ENCODE measurements at regions not wholly inside any gene's neighbourhood (a gene's known extent, or its start where the extent isn't known, plus 50 kb on each side); places are given as distances from the start of the nearest gene placed in this dataset.

DNA sequence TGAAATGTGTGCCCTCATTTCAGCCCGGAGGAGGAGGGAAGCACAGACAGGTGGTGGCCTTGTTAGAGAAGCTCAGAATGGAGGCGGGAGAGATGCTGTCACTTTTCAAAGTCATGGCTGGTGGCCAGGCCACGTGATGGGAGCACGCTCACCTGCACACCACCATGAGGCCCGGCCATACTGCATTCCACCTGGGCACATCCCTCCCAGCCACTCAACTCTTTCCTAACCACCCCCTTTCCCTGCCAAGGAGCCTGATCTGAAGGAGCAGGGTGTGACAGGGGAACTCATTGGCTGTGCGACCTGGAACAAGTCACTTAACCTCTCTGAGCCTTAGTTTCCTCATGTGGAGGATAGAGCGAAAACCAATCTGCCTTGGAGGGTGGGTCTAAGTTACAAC is 364.5 kb downstream of the CTTN start:
- ATAC-seq (no peak), FAIRE-seq (no peak), DNase-seq (ENCODE audit: extremely low read depth in 1 of 4, low spot score in 3 of 4) (no peak)
- intact Hi-C loops (cut with micrococcal nuclease) (no loop called here), in situ Hi-C loops (cut with MboI) (no loop called here)
- BruUV-seq (replicated peaks), result no TSS peak
- WGBS (ENCODE audit: insufficient coverage, low coverage, missing lambda C conversion rate), result 4% methylated on average over 7 of the region's 7 CpGs
- Histone ChIP-seq H3K27me3 (ENCODE audit: control insufficient read depth in 2 of 2, insufficient read depth in 2 of 2, low read length in 2 of 2) (peaks cover 0 to 9% of the 10 kb centered on the region in 2 experiments; a peak in 3 of 5 replicates), H3K27ac (ENCODE audit: extremely low read depth, low read depth, low read length) (no peak overlapping the region), H4K20me1 (replicated peaks; ENCODE audit: control insufficient read depth, insufficient read depth, low read length) (peaks cover 4% of the 10 kb centered on the region; the same call in 1 of the 2 replicates), H3K9me1 (ENCODE audit: control insufficient read depth, insufficient read depth, low read length) (no peaks in the 10 kb centered on the region), H3K9ac (ENCODE audit: insufficient read depth in 1 of 2, low read depth in 2 of 2, low read length in 2 of 2) (no peak overlapping the region), H3K4me3 (no peak overlapping the region), H3K79me2 (ENCODE audit: control insufficient read depth, insufficient read depth, low read length) (no peaks in the 10 kb centered on the region), H3K36me3 (ENCODE audit: control insufficient read depth, insufficient read depth, low read length) (no peaks in the 10 kb centered on the region), H3K4me2 (ENCODE audit: insufficient read depth, low read length) (no peak overlapping the region), H3K4me1 (replicated peaks in 1 of 2; ENCODE audit: control insufficient read depth in 2 of 2, insufficient read depth in 2 of 2, low read length in 2 of 2) (no peaks in the 10 kb centered on the region), H3K9me3 (replicated peaks; ENCODE audit: control insufficient read depth, insufficient read depth, low read depth, low read length) (no peaks in the 10 kb centered on the region), H2AFZ (ENCODE audit: low read depth, low read length) (no peak overlapping the region)
- ChIA-PET POLR2A (no interaction called here), CTCF (ENCODE audit: low intra/inter-chr PET ratio) (no interaction called here)
- no peak for TF ChIP-seq FOXP1 (CRISPR knock-in tag; IDR thresholded peaks at IDR 0.05)
- TF ChIP-seq ZKSCAN8 (CRISPR knock-in tag; IDR thresholded peaks at IDR 0.05), result no peak
- TF ChIP-seq SMARCA4 (IDR thresholded peaks at IDR 0.05), result no peak
- TF ChIP-seq IRF9 (tag; IDR thresholded peaks at IDR 0.05), result no peak
- TF ChIP-seq, protein P1, sequence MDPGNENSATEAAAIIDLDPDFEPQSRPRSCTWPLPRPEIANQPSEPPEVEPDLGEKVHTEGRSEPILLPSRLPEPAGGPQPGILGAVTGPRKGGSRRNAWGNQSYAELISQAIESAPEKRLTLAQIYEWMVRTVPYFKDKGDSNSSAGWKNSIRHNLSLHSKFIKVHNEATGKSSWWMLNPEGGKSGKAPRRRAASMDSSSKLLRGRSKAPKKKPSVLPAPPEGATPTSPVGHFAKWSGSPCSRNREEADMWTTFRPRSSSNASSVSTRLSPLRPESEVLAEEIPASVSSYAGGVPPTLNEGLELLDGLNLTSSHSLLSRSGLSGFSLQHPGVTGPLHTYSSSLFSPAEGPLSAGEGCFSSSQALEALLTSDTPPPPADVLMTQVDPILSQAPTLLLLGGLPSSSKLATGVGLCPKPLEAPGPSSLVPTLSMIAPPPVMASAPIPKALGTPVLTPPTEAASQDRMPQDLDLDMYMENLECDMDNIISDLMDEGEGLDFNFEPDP (CRISPR knock-in tag; IDR thresholded peaks at IDR 0.05), result no peak
- no peak for TF ChIP-seq ZBTB9 (CRISPR knock-in tag; IDR thresholded peaks at IDR 0.05)
- no peak for TF ChIP-seq NFYB (IDR thresholded peaks at IDR 0.05; ENCODE audit: extremely low read depth, insufficient read length)
- no peak for TF ChIP-seq FOS (IDR thresholded peaks at IDR 0.05; ENCODE audit: extremely low read depth, insufficient read length)
- TF ChIP-seq, protein P2, sequence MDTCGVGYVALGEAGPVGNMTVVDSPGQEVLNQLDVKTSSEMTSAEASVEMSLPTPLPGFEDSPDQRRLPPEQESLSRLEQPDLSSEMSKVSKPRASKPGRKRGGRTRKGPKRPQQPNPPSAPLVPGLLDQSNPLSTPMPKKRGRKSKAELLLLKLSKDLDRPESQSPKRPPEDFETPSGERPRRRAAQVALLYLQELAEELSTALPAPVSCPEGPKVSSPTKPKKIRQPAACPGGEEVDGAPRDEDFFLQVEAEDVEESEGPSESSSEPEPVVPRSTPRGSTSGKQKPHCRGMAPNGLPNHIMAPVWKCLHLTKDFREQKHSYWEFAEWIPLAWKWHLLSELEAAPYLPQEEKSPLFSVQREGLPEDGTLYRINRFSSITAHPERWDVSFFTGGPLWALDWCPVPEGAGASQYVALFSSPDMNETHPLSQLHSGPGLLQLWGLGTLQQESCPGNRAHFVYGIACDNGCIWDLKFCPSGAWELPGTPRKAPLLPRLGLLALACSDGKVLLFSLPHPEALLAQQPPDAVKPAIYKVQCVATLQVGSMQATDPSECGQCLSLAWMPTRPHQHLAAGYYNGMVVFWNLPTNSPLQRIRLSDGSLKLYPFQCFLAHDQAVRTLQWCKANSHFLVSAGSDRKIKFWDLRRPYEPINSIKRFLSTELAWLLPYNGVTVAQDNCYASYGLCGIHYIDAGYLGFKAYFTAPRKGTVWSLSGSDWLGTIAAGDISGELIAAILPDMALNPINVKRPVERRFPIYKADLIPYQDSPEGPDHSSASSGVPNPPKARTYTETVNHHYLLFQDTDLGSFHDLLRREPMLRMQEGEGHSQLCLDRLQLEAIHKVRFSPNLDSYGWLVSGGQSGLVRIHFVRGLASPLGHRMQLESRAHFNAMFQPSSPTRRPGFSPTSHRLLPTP (IDR thresholded peaks at IDR 0.05; ENCODE audit: borderline replicate concordance, extremely low read depth, insufficient read length), result no peak
- TF ChIP-seq, protein P3, sequence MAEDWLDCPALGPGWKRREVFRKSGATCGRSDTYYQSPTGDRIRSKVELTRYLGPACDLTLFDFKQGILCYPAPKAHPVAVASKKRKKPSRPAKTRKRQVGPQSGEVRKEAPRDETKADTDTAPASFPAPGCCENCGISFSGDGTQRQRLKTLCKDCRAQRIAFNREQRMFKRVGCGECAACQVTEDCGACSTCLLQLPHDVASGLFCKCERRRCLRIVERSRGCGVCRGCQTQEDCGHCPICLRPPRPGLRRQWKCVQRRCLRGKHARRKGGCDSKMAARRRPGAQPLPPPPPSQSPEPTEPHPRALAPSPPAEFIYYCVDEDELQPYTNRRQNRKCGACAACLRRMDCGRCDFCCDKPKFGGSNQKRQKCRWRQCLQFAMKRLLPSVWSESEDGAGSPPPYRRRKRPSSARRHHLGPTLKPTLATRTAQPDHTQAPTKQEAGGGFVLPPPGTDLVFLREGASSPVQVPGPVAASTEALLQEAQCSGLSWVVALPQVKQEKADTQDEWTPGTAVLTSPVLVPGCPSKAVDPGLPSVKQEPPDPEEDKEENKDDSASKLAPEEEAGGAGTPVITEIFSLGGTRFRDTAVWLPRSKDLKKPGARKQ (CRISPR knock-in tag; IDR thresholded peaks at IDR 0.05), result no peak
- no peak for TF ChIP-seq RBM39 (optimal IDR thresholded peaks at IDR 0.05; ENCODE audit: low read depth, low read length)
- no peak for TF ChIP-seq SIN3B (IDR thresholded peaks at IDR 0.05; ENCODE audit: low read depth)
- no peak for TF ChIP-seq PCBP2 (IDR thresholded peaks at IDR 0.05; ENCODE audit: low read depth, low read length, poor library complexity, severe bottlenecking)
- TF ChIP-seq POLR2H (tag; IDR thresholded peaks at IDR 0.05; ENCODE audit: low read depth), result no peak
- TF ChIP-seq BHLHE40 (IDR thresholded peaks at IDR 0.05; ENCODE audit: low read length), result no peak

All from K562 (cell line).